H1 (cell line): ENCODE measurements at regions not wholly inside any gene's neighbourhood (a gene's known extent, or its start where the extent isn't known, plus 50 kb on each side); places are given as distances from the start of the nearest gene placed in this dataset.

Source experiments
- CTCF ChIA-PET: fragments of 300-600 bp; sonication (Branson Sonifier 250); formaldehyde crosslinking; loops from one replicate; lab custom pipeline; 2021; ENCODE audit not compliant: partially characterized antibody; lab: Charles Lee
- POLR2A ChIA-PET: fragments of 300-600 bp; sonication (Branson Sonifier 250); formaldehyde crosslinking; loops from one replicate; lab custom pipeline; 2021; ENCODE audit warnings: inconsistent platforms; ENCODE audit not compliant: partially characterized antibody; lab: Charles Lee
- DNase-seq, 2 experiments: peaks; one replicate each; pipeline versions ENCODE4 v3.0.0 to v3.0.0-alpha.2; 2010 to 2022; ENCODE audit warnings: low spot score in 2 of 2, low read depth in 1 of 2, mixed read lengths in 1 of 2
- FAIRE-seq: peaks from 2 replicates; lab custom pipeline; 2011; peaks lifted over from hg19 to GRCh38; lab: Jason Lieb, UNC
- H2AFZ ChIP-seq: 2 replicates; pipeline ENCODE4 v1.8.1; 2012; ENCODE audit warnings: low read length, inconsistent platforms
- H2AK5ac ChIP-seq: 2 replicates; pipeline ENCODE4 v1.6.1; 2013; ENCODE audit warnings: low read depth, low read length
- H2BK120ac ChIP-seq: replicated peaks from 2 replicates; pipeline ENCODE3; 2013; ENCODE audit warnings: low read depth, low read length, inconsistent platforms
- H2BK12ac ChIP-seq: 2 replicates; pipeline ENCODE4 v1.6.1; 2013; ENCODE audit warnings: low read depth, low read length
- H2BK15ac ChIP-seq: 2 replicates; pipeline ENCODE4 v1.6.1; 2013; ENCODE audit warnings: low read length
- H2BK20ac ChIP-seq: 2 replicates; pipeline ENCODE4 v1.6.1; 2013; ENCODE audit warnings: low read length
- H2BK5ac ChIP-seq: 2 replicates; pipeline ENCODE4 v1.6.1; 2013; ENCODE audit warnings: low read depth, low read length
- H3K14ac ChIP-seq: 2 replicates; pipeline ENCODE4 v1.6.1; 2013; ENCODE audit warnings: inconsistent platforms; ENCODE audit not compliant: insufficient read length
- H3K18ac ChIP-seq: 2 replicates; pipeline ENCODE4 v1.6.1; 2013; ENCODE audit warnings: low read length; ENCODE audit errors: extremely low read depth
- H3K23ac ChIP-seq: 2 replicates; pipeline ENCODE4 v1.6.1; 2013; ENCODE audit warnings: inconsistent platforms; ENCODE audit not compliant: insufficient read length
- H3K23me2 ChIP-seq: 2 replicates; pipeline ENCODE4 v1.6.1; 2013; ENCODE audit warnings: low read depth, low read length
- H3K27ac ChIP-seq: 2 replicates; pipeline ENCODE4 v1.6.1; 2011; ENCODE audit warnings: low read depth, low read length, inconsistent platforms
- H3K27me3 ChIP-seq, 4 experiments: replicated peaks in 1 of 4; 1 replicate in 1 of 4; 2 replicates in 3 of 4; pipeline versions ENCODE4 v1.6.1 to v1.8.1; 2011 to 2013; ENCODE audit warnings: low read length in 3 of 4, mild to moderate bottlenecking in 3 of 4, inconsistent platforms in 2 of 4, mixed read lengths in 2 of 4, moderate library complexity in 1 of 4; ENCODE audit not compliant: control insufficient read depth in 3 of 4, insufficient read depth in 3 of 4; ENCODE audit errors: extremely low read depth in 1 of 4
- H3K36me3 ChIP-seq, 4 experiments: 2 replicates each; pipeline versions ENCODE4 v1.6.1 to v1.8.1; 2011 to 2013; ENCODE audit warnings: mild to moderate bottlenecking in 4 of 4, low read length in 3 of 4, moderate library complexity in 2 of 4, control low read depth in 1 of 4, inconsistent platforms in 1 of 4; ENCODE audit not compliant: insufficient read depth in 4 of 4, control insufficient read depth in 2 of 4
- H3K4ac ChIP-seq: replicated peaks from 2 replicates; pipeline ENCODE3; 2013; ENCODE audit warnings: low read length, low read depth, mixed read lengths, inconsistent platforms; ENCODE audit not compliant: insufficient read length
- H3K4me1 ChIP-seq, 4 experiments: replicated peaks in 1 of 4; 1 replicate in 1 of 4; 2 replicates in 3 of 4; pipeline versions ENCODE4 v1.6.1 to v1.8.1; 2011 to 2013; ENCODE audit warnings: low read length in 3 of 4, inconsistent platforms in 2 of 4, mixed read lengths in 1 of 4; ENCODE audit not compliant: insufficient read depth in 4 of 4, control insufficient read depth in 3 of 4
- H3K4me2 ChIP-seq, 2 experiments: 2 replicates each; pipeline versions ENCODE4 v1.6.1 to v1.8.1; 2011 to 2013; ENCODE audit warnings: low read depth in 2 of 2, low read length in 2 of 2, control low read depth in 1 of 2, inconsistent platforms in 1 of 2, mild to moderate bottlenecking in 1 of 2; ENCODE audit not compliant: insufficient read depth in 1 of 2
- H3K4me3 ChIP-seq, 4 experiments: fragments of 200-600, 300-600 bp in 1 of 4; sonication (generic), shearing (Covaris generic), sonication (Bioruptor Twin) in 1 of 4; 2 replicates each; pipeline versions ENCODE4 v1.5.1 to v1.8.1; 2011 to 2016; ENCODE audit warnings: low read length in 4 of 4, low read depth in 3 of 4, control low read depth in 2 of 4, inconsistent platforms in 2 of 4, mild to moderate bottlenecking in 2 of 4, mixed read lengths in 1 of 4, moderate library complexity in 1 of 4; ENCODE audit not compliant: insufficient read depth in 2 of 4; ENCODE audit errors: extremely low read depth in 1 of 4
- H3K56ac ChIP-seq: replicated peaks from 2 replicates; pipeline ENCODE3; 2013; ENCODE audit warnings: low read depth, mild to moderate bottlenecking, mixed read lengths, low read length, inconsistent platforms; ENCODE audit not compliant: insufficient read length
- H3K79me1 ChIP-seq: 2 replicates; pipeline ENCODE4 v1.6.1; 2013; ENCODE audit warnings: low read depth, low read length, control low read depth
- H3K79me2 ChIP-seq, 2 experiments: 2 replicates each; pipeline versions ENCODE4 v1.6.1 to v1.8.1; 2012 to 2013; ENCODE audit warnings: low read length in 2 of 2, mild to moderate bottlenecking in 2 of 2, inconsistent platforms in 1 of 2; ENCODE audit not compliant: insufficient read depth in 2 of 2, control insufficient read depth in 1 of 2
- H3K9ac ChIP-seq, 4 experiments: replicated peaks in 1 of 4; 1 replicate in 1 of 4; 2 replicates in 3 of 4; pipeline versions ENCODE4 v1.6.1 to v1.8.1; 2011 to 2013; ENCODE audit warnings: low read depth in 3 of 4, low read length in 3 of 4, control low read depth in 2 of 4, mild to moderate bottlenecking in 2 of 4, moderate library complexity in 2 of 4, inconsistent platforms in 1 of 4; ENCODE audit errors: extremely low read depth in 1 of 4
- H3K9me3 ChIP-seq, 2 experiments: 2 replicates each; pipeline versions ENCODE4 v1.6.1 to v1.8.1; 2012 to 2013; ENCODE audit warnings: mild to moderate bottlenecking in 2 of 2, moderate library complexity in 2 of 2, control low read depth in 1 of 2, inconsistent platforms in 1 of 2, low read depth in 1 of 2, low read length in 1 of 2, mixed read lengths in 1 of 2; ENCODE audit not compliant: insufficient read depth in 2 of 2
- H4K20me1 ChIP-seq, 2 experiments: replicated peaks in 1 of 2; 2 replicates each; pipeline versions ENCODE3 to v1.8.1; 2011 to 2013; ENCODE audit warnings: inconsistent platforms in 2 of 2, low read length in 2 of 2, mild to moderate bottlenecking in 1 of 2; ENCODE audit not compliant: insufficient read depth in 2 of 2, control insufficient read depth in 1 of 2
- H4K5ac ChIP-seq: 2 replicates; pipeline ENCODE4 v1.6.1; 2013; ENCODE audit warnings: low read length, low read depth, mixed read lengths, inconsistent platforms; ENCODE audit not compliant: insufficient read length
- H4K8ac ChIP-seq: 2 replicates; pipeline ENCODE4 v1.8.0; 2013; ENCODE audit warnings: mild to moderate bottlenecking, moderate library complexity, low read length, inconsistent platforms; ENCODE audit not compliant: insufficient read depth; ENCODE audit errors: extremely low read depth
- H4K91ac ChIP-seq: replicated peaks from 2 replicates; pipeline ENCODE3; 2013; ENCODE audit warnings: low read length, mixed read lengths, inconsistent platforms; ENCODE audit not compliant: insufficient read length
- CHD1 ChIP-seq: IDR thresholded peaks from 2 replicates; pipeline ENCODE4 v1.6.1; 2012; ENCODE audit warnings: low read depth, low read length, improper control_type of control experiment
- SIRT6 ChIP-seq: IDR thresholded peaks from one replicate; pipeline ENCODE4 v1.7.1; 2012; ENCODE audit warnings: low read length, inconsistent platforms
- WGBS, 2 experiments: shearing (Covaris generic) in 1 of 2; methylation state at CpG; one replicate each; pipeline versions ENCODE4 v1.1.6 to v1.1.7; 2013 to 2015; ENCODE audit warnings: low lambda C conversion rate in 2 of 2, mixed read lengths in 2 of 2, inconsistent platforms in 1 of 2, low coverage in 1 of 2, missing lambda C conversion rate in 1 of 2; ENCODE audit not compliant: insufficient replicate concordance in 2 of 2, insufficient coverage in 1 of 2, insufficient read length in 1 of 2; ENCODE audit errors: extremely low coverage in 1 of 2, missing lambda C conversion rate in 1 of 2; 5-methylcytosine and 5-hydroxymethylcytosine counted together
- TF ChIP-seq, protein P1 (sequence below): IDR thresholded peaks from 2 replicates; pipeline ENCODE4 v1.6.1; 2011; ENCODE audit warnings: low read length, improper control_type of control experiment

- H4K20me1 ChIP-seq: no peaks in the 10 kb centered on the region
- no peak overlapping the region for H3K4me2 ChIP-seq
- H3K23me2 ChIP-seq: no peaks in the 10 kb centered on the region
- H4K8ac ChIP-seq: no peak overlapping the region
- no peak overlapping the region for H4K91ac ChIP-seq
- H2AK5ac ChIP-seq: no peak overlapping the region
- H3K9me3 ChIP-seq: no peaks in the 10 kb centered on the region
- H2BK120ac ChIP-seq: no peak overlapping the region
- FAIRE-seq (no peak), DNase-seq (no peak)
- no peak overlapping the region for H3K9ac ChIP-seq
- ChIA-PET POLR2A (no interaction called here), CTCF (interaction anchor here (0.9 to 1.2 kb wide), 2 partner anchors 30 to 95 kb away, joined by 3 read pairs; no protein-coding TSS in a partner anchor)
- H2BK5ac ChIP-seq: no peak overlapping the region
- no peak overlapping the region for H3K14ac ChIP-seq
- H3K27me3 ChIP-seq: peaks cover 0 to 2% (median 0%) of the 10 kb centered on the region in 4 experiments; a peak in 1 of 7 replicates
- no peak overlapping the region for H2AFZ ChIP-seq
- H3K18ac ChIP-seq: no peak overlapping the region
- WGBS, 2 experiments: 89% methylated on average over 1 of the region's 1 CpG; no CpG with 5 or more reads in 1 of the 2 experiments
- H2BK15ac ChIP-seq: no peak overlapping the region
- H4K5ac ChIP-seq: no peak overlapping the region
- H2BK12ac ChIP-seq: no peak overlapping the region
- H3K4me1 ChIP-seq: peaks cover 0 to 4% (median 1%) of the 10 kb centered on the region in 4 experiments; a peak in 2 of 7 replicates
- H2BK20ac ChIP-seq: no peak overlapping the region
- no peaks in the 10 kb centered on the region for H3K79me1 ChIP-seq
- no peak overlapping the region for H3K23ac ChIP-seq
- H3K27ac ChIP-seq: no peak overlapping the region
- no peaks in the 10 kb centered on the region for H3K79me2 ChIP-seq
- no peak overlapping the region for H3K56ac ChIP-seq
- no peak overlapping the region for H3K4ac ChIP-seq
- no peaks in the 10 kb centered on the region for H3K36me3 ChIP-seq
- H3K4me3 ChIP-seq: no peak overlapping the region
- TF ChIP-seq SIRT6 (no peak), CHD1 (no peak)
- TF ChIP-seq, protein P1, sequence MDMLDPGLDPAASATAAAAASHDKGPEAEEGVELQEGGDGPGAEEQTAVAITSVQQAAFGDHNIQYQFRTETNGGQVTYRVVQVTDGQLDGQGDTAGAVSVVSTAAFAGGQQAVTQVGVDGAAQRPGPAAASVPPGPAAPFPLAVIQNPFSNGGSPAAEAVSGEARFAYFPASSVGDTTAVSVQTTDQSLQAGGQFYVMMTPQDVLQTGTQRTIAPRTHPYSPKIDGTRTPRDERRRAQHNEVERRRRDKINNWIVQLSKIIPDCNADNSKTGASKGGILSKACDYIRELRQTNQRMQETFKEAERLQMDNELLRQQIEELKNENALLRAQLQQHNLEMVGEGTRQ: no peak
Observed at GRCh38 chr1:87983841-87984240, 655.2 kb downstream of the LMO4 start.
